ENCODE measurements at regions not wholly inside any gene's neighbourhood (a gene's known extent, or its start where the extent isn't known, plus 50 kb on each side); places are given as distances from the start of the nearest gene placed in this dataset.
"Not testable (repeated sequence)": the region's sequence is repeated elsewhere in the genome, so short reads cannot be mapped to it uniquely, and the experiment has no call there.

GRCh38 chr11:130670200-130670599, 221.8 kb downstream of the ADAMTS15 start:
- H3K36me3 ChIP-seq (ENCODE audit: control insufficient read depth, insufficient read depth, low read length, severe bottlenecking): no peaks in the 10 kb centered on the region
- H3K4me3 ChIP-seq (ENCODE audit: low read length): no peak overlapping the region
- no peak overlapping the region for H3K9ac ChIP-seq (ENCODE audit: low read length)
- no peak for DNase-seq (ENCODE audit: low read depth)
- peaks cover 30% of the 10 kb centered on the region for H3K4me1 ChIP-seq (ENCODE audit: control insufficient read depth, insufficient read depth, low read length)
- no peaks in the 10 kb centered on the region for H3K9me3 ChIP-seq (ENCODE audit: control insufficient read depth, low read length)
- no peaks in the 10 kb centered on the region for H3K27me3 ChIP-seq (replicated peaks; ENCODE audit: control insufficient read depth, insufficient read depth, low read length)

DNA sequence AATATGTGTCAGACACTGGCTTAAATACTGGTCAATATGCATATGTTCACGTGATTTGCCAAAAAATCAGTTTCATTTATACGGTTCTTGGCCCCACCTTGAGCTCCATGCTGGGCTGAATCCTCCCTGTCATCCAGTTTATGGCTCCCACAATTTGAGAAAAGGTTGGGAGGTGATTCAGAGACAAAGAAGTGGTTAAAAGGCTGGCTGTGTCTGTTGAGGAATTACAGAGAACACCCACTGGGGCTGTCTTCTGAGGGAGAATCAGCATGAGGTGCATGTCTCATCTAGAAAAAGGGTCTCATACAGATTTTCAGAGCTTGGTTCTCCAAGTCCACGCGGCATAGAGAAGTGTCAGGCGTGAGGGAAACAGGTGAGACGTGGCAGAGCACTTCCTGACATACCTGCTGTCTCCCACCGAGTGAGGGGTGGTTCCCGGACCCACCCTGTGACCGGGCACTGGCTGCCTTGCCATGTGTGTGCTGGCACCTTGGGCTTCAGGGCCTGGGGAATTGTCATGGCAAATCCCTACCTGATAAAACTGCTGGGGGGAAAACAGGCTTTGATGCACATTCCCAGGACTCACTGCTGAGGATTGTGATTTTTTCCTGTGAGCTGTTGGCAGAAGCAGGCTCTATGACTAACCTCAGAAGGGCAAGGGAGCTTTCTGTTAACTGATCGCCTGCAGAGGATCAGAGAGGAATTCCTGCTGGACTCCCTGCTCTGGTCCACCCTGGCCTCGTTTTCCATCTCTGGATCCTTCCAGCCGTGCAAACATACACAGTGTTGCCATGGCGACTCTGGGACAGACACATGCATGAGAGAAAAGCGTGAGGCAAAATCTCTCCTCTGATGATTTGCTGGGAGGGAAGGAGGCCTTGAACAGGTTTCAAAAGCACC, 223.6 kb downstream of the ADAMTS15 start:
- no peaks in the 10 kb centered on the region for H3K27me3 ChIP-seq (replicated peaks; ENCODE audit: control insufficient read depth, insufficient read depth, low read length)
- peak; percentile 94 for DNase-seq (ENCODE audit: low read depth)

GRCh38 chr11:130672911-130673310, 224.5 kb downstream of the ADAMTS15 start:
- Histone ChIP-seq H3K9ac (ENCODE audit: low read length) (no peak overlapping the region), H3K36me3 (ENCODE audit: control insufficient read depth, insufficient read depth, low read length, severe bottlenecking) (no peaks in the 10 kb centered on the region), H3K27me3 (replicated peaks; ENCODE audit: control insufficient read depth, insufficient read depth, low read length) (no peaks in the 10 kb centered on the region), H3K4me3 (ENCODE audit: low read length) (no peak overlapping the region), H3K9me3 (ENCODE audit: control insufficient read depth, low read length) (no peaks in the 10 kb centered on the region), H3K4me1 (ENCODE audit: control insufficient read depth, insufficient read depth, low read length) (peaks cover 49% of the 10 kb centered on the region)
- DNase-seq (ENCODE audit: low read depth): no peak

More for the DNA sequence above, 223.6 kb downstream of the ADAMTS15 start:
- Histone ChIP-seq H3K4me1 (ENCODE audit: control insufficient read depth, insufficient read depth, low read length) (peaks cover 40% of the 10 kb centered on the region), H3K9ac (ENCODE audit: low read length) (no peak overlapping the region), H3K4me3 (ENCODE audit: low read length) (no peak overlapping the region), H3K36me3 (ENCODE audit: control insufficient read depth, insufficient read depth, low read length, severe bottlenecking) (no peaks in the 10 kb centered on the region), H3K9me3 (ENCODE audit: control insufficient read depth, low read length) (no peaks in the 10 kb centered on the region)

GRCh38 chr11:130673698-130674097, 225.3 kb downstream of the ADAMTS15 start:
- peaks cover 5% of the 10 kb centered on the region for H3K9me3 ChIP-seq (ENCODE audit: control insufficient read depth, low read length)
- H3K27me3 ChIP-seq (replicated peaks; ENCODE audit: control insufficient read depth, insufficient read depth, low read length): no peaks in the 10 kb centered on the region
- DNase-seq (ENCODE audit: low read depth): no peak
- no peak overlapping the region for H3K9ac ChIP-seq (ENCODE audit: low read length)
- H3K4me3 ChIP-seq (ENCODE audit: low read length): no peak overlapping the region
- H3K4me1 ChIP-seq (ENCODE audit: control insufficient read depth, insufficient read depth, low read length): peaks cover 49% of the 10 kb centered on the region
- no peaks in the 10 kb centered on the region for H3K36me3 ChIP-seq (ENCODE audit: control insufficient read depth, insufficient read depth, low read length, severe bottlenecking)

GRCh38 chr11:130674686-130675308, 226.4 kb downstream of the ADAMTS15 start:
- peak overlapping the region; percentile 78 for H3K9ac ChIP-seq (ENCODE audit: low read length)
- H3K27me3 ChIP-seq (replicated peaks; ENCODE audit: control insufficient read depth, insufficient read depth, low read length): no peaks in the 10 kb centered on the region
- peak overlapping the region; percentile 51 for H3K4me3 ChIP-seq (ENCODE audit: low read length)
- H3K36me3 ChIP-seq (ENCODE audit: control insufficient read depth, insufficient read depth, low read length, severe bottlenecking): no peaks in the 10 kb centered on the region
- peaks cover 16% of the 10 kb centered on the region for H3K9me3 ChIP-seq (ENCODE audit: control insufficient read depth, low read length)
- H3K4me1 ChIP-seq (ENCODE audit: control insufficient read depth, insufficient read depth, low read length): peaks cover 45% of the 10 kb centered on the region
- DNase-seq (ENCODE audit: low read depth): no peak

DNA sequence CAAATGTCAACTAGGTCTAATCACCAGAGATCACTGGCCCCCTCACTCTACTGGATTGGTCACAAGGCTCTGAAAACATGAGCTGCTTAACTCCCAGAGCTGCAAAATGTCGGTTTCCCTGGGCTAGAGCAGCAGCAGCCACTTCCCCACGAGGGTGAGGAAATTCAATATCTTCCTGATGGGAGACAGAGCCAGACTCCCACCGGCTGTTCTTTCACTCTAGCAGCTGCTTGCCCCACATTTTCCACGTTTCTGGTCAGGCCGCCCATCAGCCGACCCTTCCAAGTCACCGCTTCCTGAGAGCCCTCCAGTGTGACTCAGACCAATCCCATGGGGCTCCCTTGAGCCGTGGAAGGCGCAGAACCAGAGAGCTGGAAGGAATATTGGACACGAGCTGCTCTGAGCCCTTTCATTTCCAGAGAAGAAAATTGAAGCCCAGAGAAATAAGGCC, 227.0 kb downstream of the ADAMTS15 start:
- peak overlapping the region; percentile 51 for H3K4me3 ChIP-seq (ENCODE audit: low read length)
- DNase-seq (ENCODE audit: low read depth): peak; percentile 69
- H3K27me3 ChIP-seq (replicated peaks; ENCODE audit: control insufficient read depth, insufficient read depth, low read length): no peaks in the 10 kb centered on the region
- H3K9me3 ChIP-seq (ENCODE audit: control insufficient read depth, low read length): peaks cover 22% of the 10 kb centered on the region
- peaks cover 45% of the 10 kb centered on the region for H3K4me1 ChIP-seq (ENCODE audit: control insufficient read depth, insufficient read depth, low read length)
- H3K36me3 ChIP-seq (ENCODE audit: control insufficient read depth, insufficient read depth, low read length, severe bottlenecking): no peaks in the 10 kb centered on the region
- H3K9ac ChIP-seq (ENCODE audit: low read length): peak overlapping the region; percentile 78

DNA sequence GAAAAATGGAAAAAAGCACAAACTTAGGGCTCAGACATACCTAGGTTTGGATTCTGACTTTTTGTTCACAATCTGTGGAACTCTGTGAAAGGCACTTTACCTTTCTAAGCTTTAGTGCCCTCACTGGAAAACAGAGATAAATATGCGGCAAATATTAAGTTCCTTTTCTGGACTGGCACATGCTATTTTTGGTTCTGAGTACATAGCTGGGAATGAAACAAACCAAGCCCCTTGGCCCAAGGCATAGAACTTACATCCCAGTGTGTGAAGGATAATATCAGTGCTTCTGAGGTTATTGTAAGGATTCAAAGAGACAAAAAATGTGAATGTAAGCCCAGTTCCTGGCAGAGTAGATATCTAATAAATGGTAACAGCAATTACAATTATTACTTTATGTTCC, 227.5 kb downstream of the ADAMTS15 start:
- Histone ChIP-seq H3K4me1 (ENCODE audit: control insufficient read depth, insufficient read depth, low read length) (peaks cover 45% of the 10 kb centered on the region), H3K4me3 (ENCODE audit: low read length) (peak overlapping the region; percentile 51), H3K27me3 (replicated peaks; ENCODE audit: control insufficient read depth, insufficient read depth, low read length) (no peaks in the 10 kb centered on the region), H3K9me3 (ENCODE audit: control insufficient read depth, low read length) (peaks cover 28% of the 10 kb centered on the region), H3K36me3 (ENCODE audit: control insufficient read depth, insufficient read depth, low read length, severe bottlenecking) (no peaks in the 10 kb centered on the region), H3K9ac (ENCODE audit: low read length) (peak overlapping the region; percentile 78)
- no peak for DNase-seq (ENCODE audit: low read depth)

- peaks cover 44% of the 10 kb centered on the region for H3K9me3 ChIP-seq (ENCODE audit: control insufficient read depth, low read length)
- peaks cover 36% of the 10 kb centered on the region for H3K4me1 ChIP-seq (ENCODE audit: control insufficient read depth, insufficient read depth, low read length)
- no peaks in the 10 kb centered on the region for H3K27me3 ChIP-seq (replicated peaks; ENCODE audit: control insufficient read depth, insufficient read depth, low read length)
- H3K36me3 ChIP-seq (ENCODE audit: control insufficient read depth, insufficient read depth, low read length, severe bottlenecking): no peaks in the 10 kb centered on the region
- H3K4me3 ChIP-seq (ENCODE audit: low read length): peak overlapping the region; percentile 26
- H3K9ac ChIP-seq (ENCODE audit: low read length): peak overlapping the region; percentile 10
- peak; percentile 85 for DNase-seq (ENCODE audit: low read depth)
These were observed 229.2 kb downstream of the ADAMTS15 start for GRCh38 chr11:130677486-130678153.

DNA sequence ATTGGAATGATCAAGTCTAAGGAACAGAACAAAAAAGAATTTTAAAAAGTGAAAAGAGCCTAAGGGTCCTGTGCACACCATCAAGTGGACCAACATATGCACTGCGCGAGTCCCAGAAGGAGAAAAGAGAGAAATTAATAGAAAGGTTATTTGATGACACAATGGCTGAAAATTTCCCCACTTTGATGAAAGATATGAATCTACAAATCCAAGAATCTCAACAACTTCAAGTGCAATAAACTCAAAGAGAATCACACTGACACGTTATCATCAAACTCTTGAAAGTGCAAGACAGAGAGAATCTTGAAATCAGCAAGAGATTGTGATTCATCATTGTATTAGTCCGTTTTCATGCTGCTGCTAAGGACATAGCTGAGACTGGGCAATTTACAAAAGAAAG, 230.8 kb downstream of the ADAMTS15 start:
- H3K9me3 ChIP-seq (ENCODE audit: control insufficient read depth, low read length): peaks cover 49% of the 10 kb centered on the region
- H3K4me3 ChIP-seq (ENCODE audit: low read length): peak overlapping the region; percentile 44
- no peak overlapping the region for H3K9ac ChIP-seq (ENCODE audit: low read length)
- H3K27me3 ChIP-seq (replicated peaks; ENCODE audit: control insufficient read depth, insufficient read depth, low read length): no peaks in the 10 kb centered on the region
- H3K4me1 ChIP-seq (ENCODE audit: control insufficient read depth, insufficient read depth, low read length): peaks cover 34% of the 10 kb centered on the region
- DNase-seq (ENCODE audit: low read depth): no peak
- H3K36me3 ChIP-seq (ENCODE audit: control insufficient read depth, insufficient read depth, low read length, severe bottlenecking): no peaks in the 10 kb centered on the region

GRCh38 chr11:130682471-130682870, 233.8 kb downstream of the SNX19 start:
- H3K27me3 ChIP-seq (replicated peaks; ENCODE audit: control insufficient read depth, insufficient read depth, low read length); DNase-seq (ENCODE audit: low read depth); H3K4me3 ChIP-seq (ENCODE audit: low read length); H3K36me3 ChIP-seq (ENCODE audit: control insufficient read depth, insufficient read depth, low read length, severe bottlenecking); H3K4me1 ChIP-seq (ENCODE audit: control insufficient read depth, insufficient read depth, low read length); H3K9ac ChIP-seq (ENCODE audit: low read length): not testable (repeated sequence)
- peaks cover 49% of the 10 kb centered on the region for H3K9me3 ChIP-seq (ENCODE audit: control insufficient read depth, low read length)

Measured in adipocyte (in vitro differentiated cells).